ENCODE measurements at regions not wholly inside any gene's neighbourhood (a gene's known extent, or its start where the extent isn't known, plus 50 kb on each side); places are given as distances from the start of the nearest gene placed in this dataset.

GRCh38 chr12:67512061-67512460 lies 136.5 kb upstream of the DYRK2 start:
- Histone ChIP-seq H2AFZ (replicated peaks) (no peak overlapping the region), H3F3A (ENCODE audit: low read depth) (no peaks in the 10 kb centered on the region), H3K4me2 (no peak overlapping the region), H3K36me3 (no peaks in the 10 kb centered on the region), H4K20me1 (ENCODE audit: low read depth) (no peaks in the 10 kb centered on the region), H3K4me1 (peaks cover 8% of the 10 kb centered on the region), H3K27me3 (no peaks in the 10 kb centered on the region), H3K9me3 (ENCODE audit: low read depth) (no peaks in the 10 kb centered on the region), H3K27ac (no peak overlapping the region), H3K4me3 (no peak overlapping the region), H3K79me2 (ENCODE audit: low read depth) (no peaks in the 10 kb centered on the region), H3K9ac (no peak overlapping the region)
- Mint-ChIP-seq H3K27me3 (ENCODE audit: insufficient read depth, low read depth) (no peaks in the 10 kb centered on the region), H3K9me3 (no peaks in the 10 kb centered on the region), H3K4me1 (peaks cover 4% of the 10 kb centered on the region), H3K36me3 (no peaks in the 10 kb centered on the region), H3K4me3 (no peak overlapping the region), H3K27ac (no peak overlapping the region)
- TF ChIP-seq, protein P1, sequence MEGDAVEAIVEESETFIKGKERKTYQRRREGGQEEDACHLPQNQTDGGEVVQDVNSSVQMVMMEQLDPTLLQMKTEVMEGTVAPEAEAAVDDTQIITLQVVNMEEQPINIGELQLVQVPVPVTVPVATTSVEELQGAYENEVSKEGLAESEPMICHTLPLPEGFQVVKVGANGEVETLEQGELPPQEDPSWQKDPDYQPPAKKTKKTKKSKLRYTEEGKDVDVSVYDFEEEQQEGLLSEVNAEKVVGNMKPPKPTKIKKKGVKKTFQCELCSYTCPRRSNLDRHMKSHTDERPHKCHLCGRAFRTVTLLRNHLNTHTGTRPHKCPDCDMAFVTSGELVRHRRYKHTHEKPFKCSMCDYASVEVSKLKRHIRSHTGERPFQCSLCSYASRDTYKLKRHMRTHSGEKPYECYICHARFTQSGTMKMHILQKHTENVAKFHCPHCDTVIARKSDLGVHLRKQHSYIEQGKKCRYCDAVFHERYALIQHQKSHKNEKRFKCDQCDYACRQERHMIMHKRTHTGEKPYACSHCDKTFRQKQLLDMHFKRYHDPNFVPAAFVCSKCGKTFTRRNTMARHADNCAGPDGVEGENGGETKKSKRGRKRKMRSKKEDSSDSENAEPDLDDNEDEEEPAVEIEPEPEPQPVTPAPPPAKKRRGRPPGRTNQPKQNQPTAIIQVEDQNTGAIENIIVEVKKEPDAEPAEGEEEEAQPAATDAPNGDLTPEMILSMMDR (IDR thresholded peaks at IDR 0.05): no peak
- no peak for TF ChIP-seq EZH2 (IDR thresholded peaks at IDR 0.05)
- TF ChIP-seq EZH2phosphoT487 (IDR thresholded peaks at IDR 0.05): no peak
- no peak for DNase-seq (ENCODE audit: low spot score)

DNA sequence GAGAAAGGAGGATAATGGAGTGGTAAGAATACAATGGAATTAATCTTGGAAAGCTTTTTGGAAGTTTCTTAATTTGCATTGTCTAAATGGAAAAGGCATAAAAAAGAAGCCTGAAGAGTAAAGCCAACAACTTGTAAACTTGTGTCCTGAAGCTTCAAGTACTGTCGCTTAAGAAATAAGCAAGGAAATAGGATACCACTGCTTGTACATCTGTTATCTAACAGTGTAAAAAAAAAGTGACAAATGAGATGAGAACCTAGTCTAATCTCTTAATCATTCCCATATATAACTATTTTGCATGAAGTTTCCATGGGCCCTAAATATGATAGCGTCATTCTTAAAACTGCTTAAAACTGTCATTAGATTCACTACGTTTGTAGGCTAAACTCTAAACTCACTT lies 134.0 kb upstream of the DYRK2 start:
- H3F3A ChIP-seq (ENCODE audit: low read depth): no peaks in the 10 kb centered on the region
- H3K27me3 Mint-ChIP-seq (ENCODE audit: insufficient read depth, low read depth): no peaks in the 10 kb centered on the region
- H3K4me3 ChIP-seq: no peak overlapping the region
- no peak for DNase-seq (ENCODE audit: low spot score)
- peaks cover 7% of the 10 kb centered on the region for H3K4me1 ChIP-seq
- H3K4me1 Mint-ChIP-seq: no peaks in the 10 kb centered on the region
- no peak overlapping the region for H3K27ac Mint-ChIP-seq
- no peaks in the 10 kb centered on the region for H3K27me3 ChIP-seq
- no peak overlapping the region for H3K27ac ChIP-seq
- no peaks in the 10 kb centered on the region for H3K9me3 Mint-ChIP-seq
- H3K79me2 ChIP-seq (ENCODE audit: low read depth): no peaks in the 10 kb centered on the region
- no peaks in the 10 kb centered on the region for H3K36me3 ChIP-seq
- no peak overlapping the region for H3K4me3 Mint-ChIP-seq
- TF ChIP-seq EZH2phosphoT487 (IDR thresholded peaks at IDR 0.05) (no peak), EZH2 (IDR thresholded peaks at IDR 0.05) (no peak)
- TF ChIP-seq, protein P1 (IDR thresholded peaks at IDR 0.05): no peak
- H3K9ac ChIP-seq: no peak overlapping the region
- no peak overlapping the region for H3K4me2 ChIP-seq
- H3K36me3 Mint-ChIP-seq: no peaks in the 10 kb centered on the region
- H4K20me1 ChIP-seq (ENCODE audit: low read depth): no peaks in the 10 kb centered on the region
- H3K9me3 ChIP-seq (ENCODE audit: low read depth): no peaks in the 10 kb centered on the region
- no peak overlapping the region for H2AFZ ChIP-seq (replicated peaks)

DNA sequence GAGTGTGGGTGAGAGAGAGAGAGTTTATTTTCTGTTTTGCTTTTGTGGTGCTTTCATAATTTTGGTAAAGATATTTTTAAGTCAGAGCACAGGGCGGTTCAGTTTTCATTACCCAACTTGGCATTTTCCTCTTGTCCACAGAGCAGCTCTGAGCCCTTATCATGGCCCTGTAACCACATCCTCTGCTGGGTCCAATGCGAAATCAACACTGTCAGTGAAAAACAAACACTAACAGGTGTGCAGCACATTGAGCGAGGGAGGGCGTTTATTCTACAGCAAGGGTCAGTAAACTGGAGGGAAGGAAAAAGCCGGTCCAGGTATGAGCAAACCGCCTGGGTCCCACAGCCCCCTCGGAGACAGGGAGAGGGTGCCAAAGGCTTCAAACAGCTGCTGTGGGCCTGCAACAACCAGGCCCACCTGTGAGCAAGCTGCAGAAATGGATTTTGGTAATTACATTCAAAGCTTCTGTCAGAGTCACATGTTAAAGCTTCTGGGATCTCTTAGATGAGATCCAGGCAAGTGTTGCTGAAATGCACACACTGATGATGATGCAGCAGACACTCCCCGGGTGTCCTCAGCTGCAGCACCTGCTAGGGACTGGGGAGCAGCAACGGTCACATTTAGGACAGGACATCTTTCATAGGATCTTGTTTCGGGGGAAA lies 132.7 kb upstream of the DYRK2 start:
- no peak overlapping the region for H3K4me2 ChIP-seq
- H3F3A ChIP-seq (ENCODE audit: low read depth): no peaks in the 10 kb centered on the region
- H2AFZ ChIP-seq (replicated peaks): no peak overlapping the region
- peaks cover 17% of the 10 kb centered on the region for H3K4me1 ChIP-seq
- H3K9me3 ChIP-seq (ENCODE audit: low read depth): no peaks in the 10 kb centered on the region
- H3K27me3 ChIP-seq: no peaks in the 10 kb centered on the region
- TF ChIP-seq, protein P1 (IDR thresholded peaks at IDR 0.05): no peak
- TF ChIP-seq EZH2phosphoT487 (IDR thresholded peaks at IDR 0.05): no peak
- no peak for TF ChIP-seq EZH2 (IDR thresholded peaks at IDR 0.05)
- H3K4me3 Mint-ChIP-seq: no peak overlapping the region
- H3K27ac Mint-ChIP-seq: no peak overlapping the region
- H3K4me3 ChIP-seq: no peak overlapping the region
- no peak overlapping the region for H3K9ac ChIP-seq
- H3K27me3 Mint-ChIP-seq (ENCODE audit: insufficient read depth, low read depth): no peaks in the 10 kb centered on the region
- no peaks in the 10 kb centered on the region for H3K79me2 ChIP-seq (ENCODE audit: low read depth)
- H3K9me3 Mint-ChIP-seq: no peaks in the 10 kb centered on the region
- no peaks in the 10 kb centered on the region for H4K20me1 ChIP-seq (ENCODE audit: low read depth)
- H3K4me1 Mint-ChIP-seq: no peaks in the 10 kb centered on the region
- no peaks in the 10 kb centered on the region for H3K36me3 ChIP-seq
- no peak for DNase-seq (ENCODE audit: low spot score)
- H3K27ac ChIP-seq: no peak overlapping the region
- H3K36me3 Mint-ChIP-seq: no peaks in the 10 kb centered on the region
